Trophoblast cell (in vitro differentiated cells and primary cell): ENCODE measurements at regions not wholly inside any gene's neighbourhood (a gene's known extent, or its start where the extent isn't known, plus 50 kb on each side); places are given as distances from the start of the nearest gene placed in this dataset.

Experiments
- DNase-seq, 2 donors: peaks; one replicate each; pipeline ENCODE4 v3.0.0-alpha.2; 2016
- H2AFZ ChIP-seq: 2 replicates; pipeline ENCODE4 v1.6.1; 2013; ENCODE audit warnings: low read length, moderate library complexity, mild to moderate bottlenecking; ENCODE audit not compliant: insufficient read depth, poor library complexity
- H2AK5ac ChIP-seq: 2 replicates; pipeline ENCODE4 v1.6.1; 2013; ENCODE audit warnings: mild to moderate bottlenecking, low read length
- H2BK120ac ChIP-seq: 2 replicates; pipeline ENCODE4 v1.6.1; 2013; ENCODE audit warnings: low read length, mild to moderate bottlenecking, moderate library complexity; ENCODE audit not compliant: insufficient read depth, poor library complexity
- H2BK12ac ChIP-seq: 2 replicates; pipeline ENCODE4 v1.6.1; 2013; ENCODE audit warnings: mild to moderate bottlenecking, low read length, moderate library complexity
- H2BK5ac ChIP-seq: 2 replicates; pipeline ENCODE4 v1.6.1; 2013; ENCODE audit warnings: low read length, low read depth, moderate library complexity, mild to moderate bottlenecking; ENCODE audit not compliant: poor library complexity
- H3K14ac ChIP-seq: 2 replicates; pipeline ENCODE4 v1.6.1; 2013; ENCODE audit warnings: mild to moderate bottlenecking, low read length
- H3K18ac ChIP-seq: 2 replicates; pipeline ENCODE4 v1.6.1; 2013; ENCODE audit warnings: mild to moderate bottlenecking, low read length
- H3K23ac ChIP-seq: 2 replicates; pipeline ENCODE4 v1.6.1; 2013; ENCODE audit warnings: low read length
- H3K27ac ChIP-seq: 2 replicates; pipeline ENCODE4 v1.5.1; 2013; ENCODE audit warnings: low read depth, mild to moderate bottlenecking, inconsistent platforms, low read length, moderate library complexity
- H3K27me3 ChIP-seq: 2 replicates; pipeline ENCODE4 v1.6.1; 2013; ENCODE audit warnings: inconsistent platforms, mild to moderate bottlenecking, low read length, moderate library complexity; ENCODE audit not compliant: insufficient read depth
- H3K36me3 ChIP-seq, 2 experiments: 1 replicate in 1 of 2; 2 replicates in 1 of 2; pipeline ENCODE4 v1.6.1; 2013; ENCODE audit warnings: low read length in 2 of 2, mild to moderate bottlenecking in 2 of 2, moderate library complexity in 1 of 2; ENCODE audit not compliant: insufficient read depth in 2 of 2, control insufficient read depth in 1 of 2
- H3K4ac ChIP-seq: 2 replicates; pipeline ENCODE4 v1.6.1; 2013; ENCODE audit warnings: low read depth, mild to moderate bottlenecking, low read length, moderate library complexity
- H3K4me1 ChIP-seq, 2 experiments: 1 replicate in 1 of 2; 2 replicates in 1 of 2; pipeline ENCODE4 v1.6.1; 2013; ENCODE audit warnings: low read length in 2 of 2, mild to moderate bottlenecking in 2 of 2, moderate library complexity in 1 of 2; ENCODE audit not compliant: insufficient read depth in 2 of 2, control insufficient read depth in 1 of 2
- H3K4me2 ChIP-seq: 2 replicates; pipeline ENCODE4 v1.6.1; 2013; ENCODE audit warnings: inconsistent platforms, mild to moderate bottlenecking, low read length, moderate library complexity
- H3K4me3 ChIP-seq: 2 replicates; pipeline ENCODE4 v1.5.1; 2013; ENCODE audit warnings: mild to moderate bottlenecking, low read depth, low read length, inconsistent platforms
- H3K79me1 ChIP-seq: one replicate; pipeline ENCODE4 v1.6.1; 2013; ENCODE audit warnings: low read length
- H3K79me2 ChIP-seq: 2 replicates; pipeline ENCODE4 v1.6.1; 2013; ENCODE audit warnings: low read length, mild to moderate bottlenecking; ENCODE audit not compliant: control insufficient read depth, insufficient read depth, poor library complexity
- H3K9ac ChIP-seq: 2 replicates; pipeline ENCODE4 v1.6.1; 2013; ENCODE audit warnings: mild to moderate bottlenecking, low read length
- H3K9me3 ChIP-seq: 2 replicates; pipeline ENCODE4 v1.6.1; 2013; ENCODE audit warnings: low read depth, mild to moderate bottlenecking, control low read depth, inconsistent platforms, low read length; ENCODE audit not compliant: insufficient read depth
- H4K12ac ChIP-seq: 2 replicates; pipeline ENCODE4 v1.6.1; 2013; ENCODE audit warnings: low read depth, mild to moderate bottlenecking, low read length, moderate library complexity
- H4K8ac ChIP-seq: 2 replicates; pipeline ENCODE4 v1.6.1; 2013; ENCODE audit warnings: low read depth, mild to moderate bottlenecking, low read length, moderate library complexity
- H4K91ac ChIP-seq: one replicate; pipeline ENCODE4 v1.6.1; 2013; ENCODE audit warnings: low read depth, mild to moderate bottlenecking, low read length, moderate library complexity
- WGBS: extraction: QIAGEN DNeasy Blood & Tissue Kit; methylation state at CpG from one replicate; pipeline ENCODE4 v1.1.7; 2013; ENCODE audit warnings: missing lambda C conversion rate; ENCODE audit not compliant: insufficient read length, insufficient coverage; ENCODE audit errors: extremely low coverage; 5-methylcytosine and 5-hydroxymethylcytosine counted together

- Histone ChIP-seq H3K14ac (no peak overlapping the region), H2AK5ac (no peak overlapping the region), H2BK120ac (no peak overlapping the region), H4K12ac (no peak overlapping the region), H3K9me3 (peaks cover 2% of the 10 kb centered on the region), H3K4me2 (no peak overlapping the region), H2AFZ (no peak overlapping the region), H3K36me3 (no peaks in the 10 kb centered on the region), H3K4ac (no peak overlapping the region), H3K23ac (no peak overlapping the region), H4K8ac (no peak overlapping the region), H3K18ac (no peak overlapping the region), H3K4me1 (no peaks in the 10 kb centered on the region), H3K79me1 (no peaks in the 10 kb centered on the region), H3K27ac (no peak overlapping the region), H3K27me3 (no peaks in the 10 kb centered on the region), H3K4me3 (no peak overlapping the region), H3K79me2 (no peaks in the 10 kb centered on the region), H2BK12ac (no peak overlapping the region), H3K9ac (no peak overlapping the region), H2BK5ac (no peak overlapping the region), H4K91ac (no peak overlapping the region)
- WGBS, result no CpG with 5 or more reads among the region's 1 CpG
- no peak for DNase-seq
Measured at GRCh38 chr17:33611532-33611931, 318.4 kb upstream of the ASIC2 start.

- Histone ChIP-seq H3K4ac (no peak overlapping the region), H4K8ac (no peak overlapping the region), H4K91ac (no peak overlapping the region), H3K36me3 (no peaks in the 10 kb centered on the region), H3K4me2 (no peak overlapping the region), H3K4me3 (no peak overlapping the region), H2AFZ (no peak overlapping the region), H3K27ac (no peak overlapping the region), H3K18ac (no peak overlapping the region), H3K14ac (no peak overlapping the region), H4K12ac (no peak overlapping the region), H3K27me3 (no peaks in the 10 kb centered on the region), H2BK120ac (no peak overlapping the region), H3K4me1 (no peaks in the 10 kb centered on the region), H3K79me1 (no peaks in the 10 kb centered on the region), H2AK5ac (no peak overlapping the region), H3K9ac (no peak overlapping the region), H2BK12ac (no peak overlapping the region), H3K9me3 (peaks cover 2% of the 10 kb centered on the region), H2BK5ac (no peak overlapping the region), H3K79me2 (no peaks in the 10 kb centered on the region), H3K23ac (no peak overlapping the region)
- WGBS, result no CpG with 5 or more reads among the region's 3 CpGs
- no peak for DNase-seq
Measured at GRCh38 chr17:33615861-33616260, 322.8 kb upstream of the ASIC2 start.

- Histone ChIP-seq H4K91ac (no peak overlapping the region), H3K79me1 (no peaks in the 10 kb centered on the region), H3K4me1 (no peaks in the 10 kb centered on the region), H2BK12ac (no peak overlapping the region), H4K12ac (no peak overlapping the region), H2AFZ (no peak overlapping the region), H3K27me3 (no peaks in the 10 kb centered on the region), H3K27ac (no peak overlapping the region), H2AK5ac (no peak overlapping the region), H3K14ac (no peak overlapping the region), H3K18ac (no peak overlapping the region), H3K4ac (no peak overlapping the region), H3K4me3 (no peak overlapping the region), H3K23ac (no peak overlapping the region), H3K36me3 (no peaks in the 10 kb centered on the region), H3K9ac (no peak overlapping the region), H2BK120ac (no peak overlapping the region), H3K79me2 (no peaks in the 10 kb centered on the region), H2BK5ac (no peak overlapping the region), H4K8ac (no peak overlapping the region), H3K4me2 (no peak overlapping the region), H3K9me3 (no peaks in the 10 kb centered on the region)
- WGBS, result no CpG with 5 or more reads among the region's 3 CpGs
- no peak for DNase-seq
Measured at GRCh38 chr17:33623841-33624240, 330.7 kb upstream of the ASIC2 start.

GRCh38 chr17:33628500-33629346 is 335.6 kb upstream of the ASIC2 start:
- no peaks in the 10 kb centered on the region for H3K27me3 ChIP-seq

More at GRCh38 chr17:33628500-33629346, 335.6 kb upstream of the ASIC2 start:
- Histone ChIP-seq H3K4me2 (no peak overlapping the region), H3K23ac (no peak overlapping the region), H3K9me3 (no peaks in the 10 kb centered on the region), H2BK120ac (no peak overlapping the region), H2BK5ac (no peak overlapping the region), H4K12ac (no peak overlapping the region), H2AFZ (no peak overlapping the region), H3K14ac (no peak overlapping the region), H3K79me2 (no peaks in the 10 kb centered on the region), H3K36me3 (no peaks in the 10 kb centered on the region), H4K8ac (no peak overlapping the region), H4K91ac (no peak overlapping the region), H3K79me1 (no peaks in the 10 kb centered on the region), H2BK12ac (no peak overlapping the region), H2AK5ac (no peak overlapping the region), H3K4me3 (no peak overlapping the region), H3K4me1 (no peaks in the 10 kb centered on the region), H3K9ac (no peak overlapping the region), H3K4ac (no peak overlapping the region), H3K27ac (no peak overlapping the region), H3K18ac (no peak overlapping the region)
- DNase-seq, result no peak
- WGBS, result no CpG with 5 or more reads among the region's 7 CpGs
